Activated effector memory CD4-positive, alpha-beta T cell treated with anti-CD3 and anti-CD28 coated beads, Interleukin-2, amount 50 U/mL, for 16 hours (primary cell): ENCODE measurements at regions not wholly inside any gene's neighbourhood (a gene's known extent, or its start where the extent isn't known, plus 50 kb on each side); places are given as distances from the start of the nearest gene placed in this dataset.
"Not testable (repeated sequence)": the region's sequence is repeated elsewhere in the genome, so short reads cannot be mapped to it uniquely, and the experiment has no call there.

Experiments used
- DNase-seq: peaks from one replicate; pipeline ENCODE4 v3.0.0-alpha.2; 2020

GRCh38 chr18:76307293-76307690, 187.8 kb downstream of the ZNF516 start:
- no peak for DNase-seq

- DNase-seq, result no peak
Measured at GRCh38 chr18:76306685-76307292, 188.3 kb downstream of the ZNF516 start.

GRCh38 chr18:76285866-76286265, 209.2 kb downstream of the ZNF516 start:
- DNase-seq, result no peak

GRCh38 chr18:76281565-76281964, 213.5 kb downstream of the ZNF516 start:
- no peak for DNase-seq

GRCh38 chr18:76277801-76278200, 217.2 kb downstream of the ZNF516 start:
- DNase-seq, result no peak

- no peak for DNase-seq
Measured at GRCh38 chr18:76275727-76276313, 219.2 kb downstream of the ZNF516 start.

- DNase-seq, result no peak
Measured at GRCh38 chr18:76274468-76275289, 220.4 kb downstream of the ZNF516 start.

GRCh38 chr18:76273956-76274355, 221.1 kb downstream of the ZNF516 start:
- DNase-seq, result no peak

- DNase-seq, result no peak
Measured at GRCh38 chr18:76273036-76273545, 222.0 kb downstream of the ZNF516 start.

- DNase-seq, result not testable (repeated sequence)
Measured at GRCh38 chr18:76267423-76267822, 227.6 kb downstream of the ZNF516 start.

GRCh38 chr18:76266236-76266991, 228.6 kb downstream of the ZNF516 start:
- DNase-seq, result no peak

- DNase-seq, result no peak
Measured at GRCh38 chr18:76265497-76266235, 229.4 kb downstream of the ZNF516 start.

GRCh38 chr18:76264876-76265250, 230.2 kb downstream of the ZNF516 start:
- DNase-seq, result no peak

GRCh38 chr18:76264198-76264875, 230.7 kb downstream of the ZNF516 start:
- DNase-seq, result no peak

- DNase-seq, result no peak
Measured at GRCh38 chr18:76263046-76264005, 231.7 kb downstream of the ZNF516 start.

GRCh38 chr18:76260941-76261472, 234.0 kb downstream of the ZNF516 start:
- no peak for DNase-seq

- no peak for DNase-seq
Measured at GRCh38 chr18:76259711-76260110, 235.3 kb downstream of the ZNF516 start.

- DNase-seq, result no peak
Measured at GRCh38 chr18:76259096-76259495, 235.9 kb downstream of the ZNF516 start.

GRCh38 chr18:76258209-76258608, 236.8 kb downstream of the ZNF516 start:
- no peak for DNase-seq

- DNase-seq, result no peak
Measured at GRCh38 chr18:76255070-76255683, 239.9 kb downstream of the ZNF516 start.
